ENCODE measurements at regions not wholly inside any gene's neighbourhood (a gene's known extent, or its start where the extent isn't known, plus 50 kb on each side); places are given as distances from the start of the nearest gene placed in this dataset.

DNA sequence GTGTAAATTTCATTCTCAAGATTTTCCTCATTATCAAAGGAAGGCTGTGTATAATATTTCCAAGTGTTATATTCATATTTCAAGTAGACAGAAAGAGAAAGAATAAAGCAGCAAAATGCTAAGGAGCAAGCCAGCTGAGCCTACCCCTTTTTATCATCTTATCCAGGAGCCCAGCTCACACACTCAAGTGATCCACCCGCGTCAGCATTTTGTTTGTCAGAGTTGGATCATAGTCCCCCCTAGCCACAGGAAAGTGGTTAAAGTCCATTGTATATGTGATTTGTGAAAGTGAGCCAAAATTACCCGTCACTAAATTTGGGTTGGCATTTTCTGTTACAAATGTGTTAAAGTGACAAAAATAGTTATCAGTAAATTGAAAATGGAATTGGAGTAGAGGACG lies 289.3 kb upstream of the CTSO start (continued):
- TF ChIP-seq EZH2 (IDR thresholded peaks at IDR 0.05; ENCODE audit: low read depth, unreplicated experiment) (no peak), POLR2AphosphoS5 (IDR thresholded peaks at IDR 0.05; ENCODE audit: low read depth) (no peak), STAT1 (IDR thresholded peaks at IDR 0.05; ENCODE audit: unreplicated experiment) (no peak), NANOG (IDR thresholded peaks at IDR 0.05; ENCODE audit: borderline replicate concordance) (no peak), ZNF114 (CRISPR knock-in tag; IDR thresholded peaks at IDR 0.05) (no peak), CREB1 (CRISPR knock-in tag; IDR thresholded peaks at IDR 0.05; ENCODE audit: low read depth) (no peak)
- TF ChIP-seq, protein P1, sequence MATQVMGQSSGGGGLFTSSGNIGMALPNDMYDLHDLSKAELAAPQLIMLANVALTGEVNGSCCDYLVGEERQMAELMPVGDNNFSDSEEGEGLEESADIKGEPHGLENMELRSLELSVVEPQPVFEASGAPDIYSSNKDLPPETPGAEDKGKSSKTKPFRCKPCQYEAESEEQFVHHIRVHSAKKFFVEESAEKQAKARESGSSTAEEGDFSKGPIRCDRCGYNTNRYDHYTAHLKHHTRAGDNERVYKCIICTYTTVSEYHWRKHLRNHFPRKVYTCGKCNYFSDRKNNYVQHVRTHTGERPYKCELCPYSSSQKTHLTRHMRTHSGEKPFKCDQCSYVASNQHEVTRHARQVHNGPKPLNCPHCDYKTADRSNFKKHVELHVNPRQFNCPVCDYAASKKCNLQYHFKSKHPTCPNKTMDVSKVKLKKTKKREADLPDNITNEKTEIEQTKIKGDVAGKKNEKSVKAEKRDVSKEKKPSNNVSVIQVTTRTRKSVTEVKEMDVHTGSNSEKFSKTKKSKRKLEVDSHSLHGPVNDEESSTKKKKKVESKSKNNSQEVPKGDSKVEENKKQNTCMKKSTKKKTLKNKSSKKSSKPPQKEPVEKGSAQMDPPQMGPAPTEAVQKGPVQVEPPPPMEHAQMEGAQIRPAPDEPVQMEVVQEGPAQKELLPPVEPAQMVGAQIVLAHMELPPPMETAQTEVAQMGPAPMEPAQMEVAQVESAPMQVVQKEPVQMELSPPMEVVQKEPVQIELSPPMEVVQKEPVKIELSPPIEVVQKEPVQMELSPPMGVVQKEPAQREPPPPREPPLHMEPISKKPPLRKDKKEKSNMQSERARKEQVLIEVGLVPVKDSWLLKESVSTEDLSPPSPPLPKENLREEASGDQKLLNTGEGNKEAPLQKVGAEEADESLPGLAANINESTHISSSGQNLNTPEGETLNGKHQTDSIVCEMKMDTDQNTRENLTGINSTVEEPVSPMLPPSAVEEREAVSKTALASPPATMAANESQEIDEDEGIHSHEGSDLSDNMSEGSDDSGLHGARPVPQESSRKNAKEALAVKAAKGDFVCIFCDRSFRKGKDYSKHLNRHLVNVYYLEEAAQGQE (IDR thresholded peaks at IDR 0.05; ENCODE audit: unreplicated experiment): no peak
- TF ChIP-seq, protein P2, sequence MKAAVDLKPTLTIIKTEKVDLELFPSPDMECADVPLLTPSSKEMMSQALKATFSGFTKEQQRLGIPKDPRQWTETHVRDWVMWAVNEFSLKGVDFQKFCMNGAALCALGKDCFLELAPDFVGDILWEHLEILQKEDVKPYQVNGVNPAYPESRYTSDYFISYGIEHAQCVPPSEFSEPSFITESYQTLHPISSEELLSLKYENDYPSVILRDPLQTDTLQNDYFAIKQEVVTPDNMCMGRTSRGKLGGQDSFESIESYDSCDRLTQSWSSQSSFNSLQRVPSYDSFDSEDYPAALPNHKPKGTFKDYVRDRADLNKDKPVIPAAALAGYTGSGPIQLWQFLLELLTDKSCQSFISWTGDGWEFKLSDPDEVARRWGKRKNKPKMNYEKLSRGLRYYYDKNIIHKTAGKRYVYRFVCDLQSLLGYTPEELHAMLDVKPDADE (IDR thresholded peaks at IDR 0.05): no peak

DNA sequence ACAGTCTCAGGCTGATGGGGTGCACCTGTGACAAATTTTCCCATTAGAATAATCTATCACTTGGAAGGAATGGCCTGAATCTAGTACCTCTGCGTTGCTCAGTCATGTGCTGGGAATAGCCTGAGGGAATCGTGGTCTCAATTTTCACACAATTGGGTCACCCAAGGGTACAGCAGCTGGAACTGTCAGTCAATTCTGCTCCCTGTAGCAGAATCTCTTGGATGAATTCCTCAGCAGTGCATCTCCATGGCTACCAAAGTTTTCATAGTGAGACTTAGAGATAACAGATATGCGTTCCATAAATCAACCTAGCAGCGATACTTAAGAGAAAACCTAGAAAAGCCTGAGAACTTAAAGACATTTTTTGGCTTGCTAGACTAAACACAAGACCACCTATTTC lies 288.7 kb upstream of the CTSO start:
- Histone ChIP-seq H3F3A (replicated peaks; ENCODE audit: low read depth) (no peaks in the 10 kb centered on the region), H3K36me3 (ENCODE audit: insufficient read depth) (no peaks in the 10 kb centered on the region), H3K27ac (ENCODE audit: low read depth) (no peak overlapping the region), H3K9me2 (ENCODE audit: insufficient read depth) (no peaks in the 10 kb centered on the region), H3K4me1 (ENCODE audit: insufficient read depth) (no peaks in the 10 kb centered on the region), H3K4me2 (no peak overlapping the region), H3K4me3 (no peak overlapping the region), H3K27me3 (ENCODE audit: insufficient read depth) (no peaks in the 10 kb centered on the region), H3K79me2 (replicated peaks; ENCODE audit: insufficient read depth) (no peaks in the 10 kb centered on the region), H4K20me1 (replicated peaks; ENCODE audit: insufficient read depth) (no peaks in the 10 kb centered on the region), H2AFZ (no peak overlapping the region)
- H3K36me3 Mint-ChIP-seq (ENCODE audit: low read depth): no peaks in the 10 kb centered on the region
- no peak for TF ChIP-seq EZH2 (IDR thresholded peaks at IDR 0.05; ENCODE audit: low read depth, unreplicated experiment)
- H3K27me3 Mint-ChIP-seq (ENCODE audit: insufficient read depth, low read depth, poor library complexity): no peaks in the 10 kb centered on the region
- H3K27ac Mint-ChIP-seq: no peak overlapping the region
- H3K4me3 Mint-ChIP-seq: no peak overlapping the region
- H3K9me3 Mint-ChIP-seq: no peaks in the 10 kb centered on the region; the same call in 2 of the 3 replicates
- no peaks in the 10 kb centered on the region for H3K4me1 Mint-ChIP-seq
- no peak for DNase-seq (ENCODE audit: low spot score)
- no peak for ATAC-seq

DNA sequence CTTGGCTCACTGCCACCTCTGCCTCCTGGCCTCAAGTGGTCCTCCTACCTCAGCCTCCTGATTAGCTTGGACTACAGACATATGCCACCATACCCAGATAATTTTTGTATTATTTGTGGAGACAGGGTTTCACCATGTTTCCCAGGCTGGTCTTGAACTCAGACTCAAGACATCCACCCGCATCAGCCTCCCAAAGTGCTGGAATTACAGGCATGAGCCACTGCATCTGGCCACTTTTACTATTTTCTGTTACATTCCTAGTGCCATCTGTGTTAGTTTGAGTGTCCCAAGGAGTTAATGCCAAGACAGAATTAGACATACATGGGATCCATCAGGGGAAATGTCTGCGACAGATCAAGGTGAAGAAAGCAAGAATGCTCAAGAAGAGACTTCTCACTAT lies 288.2 kb upstream of the CTSO start:
- H3K27ac Mint-ChIP-seq: no peak overlapping the region
- peaks cover 3% of the 10 kb centered on the region; the same call in 1 of the 2 replicates for H3K4me1 ChIP-seq (ENCODE audit: insufficient read depth)
- no peaks in the 10 kb centered on the region for H3K36me3 ChIP-seq (ENCODE audit: insufficient read depth)
- H3K79me2 ChIP-seq (replicated peaks; ENCODE audit: insufficient read depth): no peaks in the 10 kb centered on the region
- no peaks in the 10 kb centered on the region for H3K27me3 ChIP-seq (ENCODE audit: insufficient read depth)
- no peaks in the 10 kb centered on the region for H3K9me2 ChIP-seq (ENCODE audit: insufficient read depth)
- H3K9me3 Mint-ChIP-seq: no peaks in the 10 kb centered on the region; the same call in 2 of the 3 replicates
- no peak for DNase-seq (ENCODE audit: low spot score)
- no peaks in the 10 kb centered on the region for H3K27me3 Mint-ChIP-seq (ENCODE audit: insufficient read depth, low read depth, poor library complexity)
- H3K4me1 Mint-ChIP-seq: peaks cover 4% of the 10 kb centered on the region; the same call in 2 of the 3 replicates
- H3F3A ChIP-seq (replicated peaks; ENCODE audit: low read depth): no peaks in the 10 kb centered on the region
- no peak overlapping the region for H3K4me3 Mint-ChIP-seq
- H3K27ac ChIP-seq (ENCODE audit: low read depth): no peak overlapping the region
- H4K20me1 ChIP-seq (replicated peaks; ENCODE audit: insufficient read depth): no peaks in the 10 kb centered on the region
- H3K4me2 ChIP-seq: no peak overlapping the region
- H3K36me3 Mint-ChIP-seq (ENCODE audit: low read depth): no peaks in the 10 kb centered on the region
- no peak overlapping the region for H2AFZ ChIP-seq
- ATAC-seq: no peak
- H3K4me3 ChIP-seq: no peak overlapping the region
- TF ChIP-seq CREB1 (CRISPR knock-in tag; IDR thresholded peaks at IDR 0.05; ENCODE audit: low read depth) (no peak), ZNF114 (CRISPR knock-in tag; IDR thresholded peaks at IDR 0.05) (no peak), NANOG (IDR thresholded peaks at IDR 0.05; ENCODE audit: borderline replicate concordance) (no peak), EZH2 (IDR thresholded peaks at IDR 0.05; ENCODE audit: low read depth, unreplicated experiment) (no peak), EZH2phosphoT487 (IDR thresholded peaks at IDR 0.05; ENCODE audit: unreplicated experiment) (no peak), POLR2AphosphoS5 (IDR thresholded peaks at IDR 0.05; ENCODE audit: low read depth) (no peak), STAT1 (IDR thresholded peaks at IDR 0.05; ENCODE audit: unreplicated experiment) (no peak), JUNB (IDR thresholded peaks at IDR 0.05; ENCODE audit: unreplicated experiment) (no peak), ZNF331 (CRISPR knock-in tag; IDR thresholded peaks at IDR 0.05; ENCODE audit: low read depth) (no peak)
- TF ChIP-seq, protein P3, sequence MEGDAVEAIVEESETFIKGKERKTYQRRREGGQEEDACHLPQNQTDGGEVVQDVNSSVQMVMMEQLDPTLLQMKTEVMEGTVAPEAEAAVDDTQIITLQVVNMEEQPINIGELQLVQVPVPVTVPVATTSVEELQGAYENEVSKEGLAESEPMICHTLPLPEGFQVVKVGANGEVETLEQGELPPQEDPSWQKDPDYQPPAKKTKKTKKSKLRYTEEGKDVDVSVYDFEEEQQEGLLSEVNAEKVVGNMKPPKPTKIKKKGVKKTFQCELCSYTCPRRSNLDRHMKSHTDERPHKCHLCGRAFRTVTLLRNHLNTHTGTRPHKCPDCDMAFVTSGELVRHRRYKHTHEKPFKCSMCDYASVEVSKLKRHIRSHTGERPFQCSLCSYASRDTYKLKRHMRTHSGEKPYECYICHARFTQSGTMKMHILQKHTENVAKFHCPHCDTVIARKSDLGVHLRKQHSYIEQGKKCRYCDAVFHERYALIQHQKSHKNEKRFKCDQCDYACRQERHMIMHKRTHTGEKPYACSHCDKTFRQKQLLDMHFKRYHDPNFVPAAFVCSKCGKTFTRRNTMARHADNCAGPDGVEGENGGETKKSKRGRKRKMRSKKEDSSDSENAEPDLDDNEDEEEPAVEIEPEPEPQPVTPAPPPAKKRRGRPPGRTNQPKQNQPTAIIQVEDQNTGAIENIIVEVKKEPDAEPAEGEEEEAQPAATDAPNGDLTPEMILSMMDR (conservative IDR thresholded peaks at IDR 0.05; ENCODE audit: low read depth in 2 of 2): no peak
- TF ChIP-seq, protein P1 (IDR thresholded peaks at IDR 0.05; ENCODE audit: unreplicated experiment): no peak

Measured in GM23338 (cell line).